H1 (cell line): ENCODE measurements at regions not wholly inside any gene's neighbourhood (a gene's known extent, or its start where the extent isn't known, plus 50 kb on each side); places are given as distances from the start of the nearest gene placed in this dataset.

Experiments
- CTCF ChIA-PET: fragments of 300-600 bp; sonication (Branson Sonifier 250); formaldehyde crosslinking; loops from one replicate; lab custom pipeline; 2021; ENCODE audit not compliant: partially characterized antibody; lab: Charles Lee
- POLR2A ChIA-PET: fragments of 300-600 bp; sonication (Branson Sonifier 250); formaldehyde crosslinking; loops from one replicate; lab custom pipeline; 2021; ENCODE audit warnings: inconsistent platforms; ENCODE audit not compliant: partially characterized antibody; lab: Charles Lee
- DNase-seq, 2 experiments: peaks; one replicate each; pipeline versions ENCODE4 v3.0.0 to v3.0.0-alpha.2; 2010 to 2022; ENCODE audit warnings: low spot score in 2 of 2, low read depth in 1 of 2, mixed read lengths in 1 of 2
- FAIRE-seq: peaks from 2 replicates; lab custom pipeline; 2011; peaks lifted over from hg19 to GRCh38; lab: Jason Lieb, UNC
- H2AFZ ChIP-seq: 2 replicates; pipeline ENCODE4 v1.8.1; 2012; ENCODE audit warnings: low read length, inconsistent platforms
- H2AK5ac ChIP-seq: 2 replicates; pipeline ENCODE4 v1.6.1; 2013; ENCODE audit warnings: low read depth, low read length
- H2BK120ac ChIP-seq: replicated peaks from 2 replicates; pipeline ENCODE3; 2013; ENCODE audit warnings: low read depth, low read length, inconsistent platforms
- H2BK12ac ChIP-seq: 2 replicates; pipeline ENCODE4 v1.6.1; 2013; ENCODE audit warnings: low read depth, low read length
- H2BK15ac ChIP-seq: 2 replicates; pipeline ENCODE4 v1.6.1; 2013; ENCODE audit warnings: low read length
- H2BK20ac ChIP-seq: 2 replicates; pipeline ENCODE4 v1.6.1; 2013; ENCODE audit warnings: low read length
- H2BK5ac ChIP-seq: 2 replicates; pipeline ENCODE4 v1.6.1; 2013; ENCODE audit warnings: low read depth, low read length
- H3K14ac ChIP-seq: 2 replicates; pipeline ENCODE4 v1.6.1; 2013; ENCODE audit warnings: inconsistent platforms; ENCODE audit not compliant: insufficient read length
- H3K18ac ChIP-seq: 2 replicates; pipeline ENCODE4 v1.6.1; 2013; ENCODE audit warnings: low read length; ENCODE audit errors: extremely low read depth
- H3K23ac ChIP-seq: 2 replicates; pipeline ENCODE4 v1.6.1; 2013; ENCODE audit warnings: inconsistent platforms; ENCODE audit not compliant: insufficient read length
- H3K23me2 ChIP-seq: 2 replicates; pipeline ENCODE4 v1.6.1; 2013; ENCODE audit warnings: low read depth, low read length
- H3K27ac ChIP-seq: 2 replicates; pipeline ENCODE4 v1.6.1; 2011; ENCODE audit warnings: low read depth, low read length, inconsistent platforms
- H3K27me3 ChIP-seq, 4 experiments: replicated peaks in 1 of 4; 1 replicate in 1 of 4; 2 replicates in 3 of 4; pipeline versions ENCODE4 v1.6.1 to v1.8.1; 2011 to 2013; ENCODE audit warnings: low read length in 3 of 4, mild to moderate bottlenecking in 3 of 4, inconsistent platforms in 2 of 4, mixed read lengths in 2 of 4, moderate library complexity in 1 of 4; ENCODE audit not compliant: control insufficient read depth in 3 of 4, insufficient read depth in 3 of 4; ENCODE audit errors: extremely low read depth in 1 of 4
- H3K36me3 ChIP-seq, 4 experiments: 2 replicates each; pipeline versions ENCODE4 v1.6.1 to v1.8.1; 2011 to 2013; ENCODE audit warnings: mild to moderate bottlenecking in 4 of 4, low read length in 3 of 4, moderate library complexity in 2 of 4, control low read depth in 1 of 4, inconsistent platforms in 1 of 4; ENCODE audit not compliant: insufficient read depth in 4 of 4, control insufficient read depth in 2 of 4
- H3K4ac ChIP-seq: replicated peaks from 2 replicates; pipeline ENCODE3; 2013; ENCODE audit warnings: low read length, low read depth, mixed read lengths, inconsistent platforms; ENCODE audit not compliant: insufficient read length
- H3K4me1 ChIP-seq, 4 experiments: replicated peaks in 1 of 4; 1 replicate in 1 of 4; 2 replicates in 3 of 4; pipeline versions ENCODE4 v1.6.1 to v1.8.1; 2011 to 2013; ENCODE audit warnings: low read length in 3 of 4, inconsistent platforms in 2 of 4, mixed read lengths in 1 of 4; ENCODE audit not compliant: insufficient read depth in 4 of 4, control insufficient read depth in 3 of 4
- H3K4me2 ChIP-seq, 2 experiments: 2 replicates each; pipeline versions ENCODE4 v1.6.1 to v1.8.1; 2011 to 2013; ENCODE audit warnings: low read depth in 2 of 2, low read length in 2 of 2, control low read depth in 1 of 2, inconsistent platforms in 1 of 2, mild to moderate bottlenecking in 1 of 2; ENCODE audit not compliant: insufficient read depth in 1 of 2
- H3K4me3 ChIP-seq, 4 experiments: fragments of 200-600, 300-600 bp in 1 of 4; sonication (generic), shearing (Covaris generic), sonication (Bioruptor Twin) in 1 of 4; 2 replicates each; pipeline versions ENCODE4 v1.5.1 to v1.8.1; 2011 to 2016; ENCODE audit warnings: low read length in 4 of 4, low read depth in 3 of 4, control low read depth in 2 of 4, inconsistent platforms in 2 of 4, mild to moderate bottlenecking in 2 of 4, mixed read lengths in 1 of 4, moderate library complexity in 1 of 4; ENCODE audit not compliant: insufficient read depth in 2 of 4; ENCODE audit errors: extremely low read depth in 1 of 4
- H3K56ac ChIP-seq: replicated peaks from 2 replicates; pipeline ENCODE3; 2013; ENCODE audit warnings: low read depth, mild to moderate bottlenecking, mixed read lengths, low read length, inconsistent platforms; ENCODE audit not compliant: insufficient read length
- H3K79me1 ChIP-seq: 2 replicates; pipeline ENCODE4 v1.6.1; 2013; ENCODE audit warnings: low read depth, low read length, control low read depth
- H3K79me2 ChIP-seq, 2 experiments: 2 replicates each; pipeline versions ENCODE4 v1.6.1 to v1.8.1; 2012 to 2013; ENCODE audit warnings: low read length in 2 of 2, mild to moderate bottlenecking in 2 of 2, inconsistent platforms in 1 of 2; ENCODE audit not compliant: insufficient read depth in 2 of 2, control insufficient read depth in 1 of 2
- H3K9ac ChIP-seq, 4 experiments: replicated peaks in 1 of 4; 1 replicate in 1 of 4; 2 replicates in 3 of 4; pipeline versions ENCODE4 v1.6.1 to v1.8.1; 2011 to 2013; ENCODE audit warnings: low read depth in 3 of 4, low read length in 3 of 4, control low read depth in 2 of 4, mild to moderate bottlenecking in 2 of 4, moderate library complexity in 2 of 4, inconsistent platforms in 1 of 4; ENCODE audit errors: extremely low read depth in 1 of 4
- H3K9me3 ChIP-seq, 2 experiments: 2 replicates each; pipeline versions ENCODE4 v1.6.1 to v1.8.1; 2012 to 2013; ENCODE audit warnings: mild to moderate bottlenecking in 2 of 2, moderate library complexity in 2 of 2, control low read depth in 1 of 2, inconsistent platforms in 1 of 2, low read depth in 1 of 2, low read length in 1 of 2, mixed read lengths in 1 of 2; ENCODE audit not compliant: insufficient read depth in 2 of 2
- H4K20me1 ChIP-seq, 2 experiments: replicated peaks in 1 of 2; 2 replicates each; pipeline versions ENCODE3 to v1.8.1; 2011 to 2013; ENCODE audit warnings: inconsistent platforms in 2 of 2, low read length in 2 of 2, mild to moderate bottlenecking in 1 of 2; ENCODE audit not compliant: insufficient read depth in 2 of 2, control insufficient read depth in 1 of 2
- H4K5ac ChIP-seq: 2 replicates; pipeline ENCODE4 v1.6.1; 2013; ENCODE audit warnings: low read length, low read depth, mixed read lengths, inconsistent platforms; ENCODE audit not compliant: insufficient read length
- H4K8ac ChIP-seq: 2 replicates; pipeline ENCODE4 v1.8.0; 2013; ENCODE audit warnings: mild to moderate bottlenecking, moderate library complexity, low read length, inconsistent platforms; ENCODE audit not compliant: insufficient read depth; ENCODE audit errors: extremely low read depth
- H4K91ac ChIP-seq: replicated peaks from 2 replicates; pipeline ENCODE3; 2013; ENCODE audit warnings: low read length, mixed read lengths, inconsistent platforms; ENCODE audit not compliant: insufficient read length
- BACH1 ChIP-seq: IDR thresholded peaks from 2 replicates; pipeline ENCODE4 v1.6.1; 2012; ENCODE audit warnings: low read length, improper control_type of control experiment
- BCL11A ChIP-seq, 2 experiments: IDR thresholded peaks; one replicate each; pipeline ENCODE4 v1.6.1; 2011; ENCODE audit warnings: low read depth in 2 of 2, low read length in 2 of 2, mild to moderate bottlenecking in 2 of 2
- CBX8 ChIP-seq: fragments of 300-800, 300-1000 bp; sonication (generic); IDR thresholded peaks from 2 replicates; pipeline ENCODE4 v1.7.1; 2016; ENCODE audit warnings: low read depth, low read length, borderline replicate concordance
- GTF2F1 ChIP-seq: IDR thresholded peaks from 2 replicates; pipeline ENCODE4 v1.6.1; 2012; ENCODE audit warnings: low read depth, low read length, improper control_type of control experiment, borderline replicate concordance
- KDM4A ChIP-seq: IDR thresholded peaks from one replicate; pipeline ENCODE4 v1.7.1; 2012; ENCODE audit warnings: low read depth, mild to moderate bottlenecking, moderate library complexity, low read length, inconsistent platforms; ENCODE audit not compliant: severe bottlenecking
- KDM5A ChIP-seq: fragments of 200-600 bp; IDR thresholded peaks from 2 replicates; pipeline ENCODE4 v1.7.1; 2012; ENCODE audit warnings: mild to moderate bottlenecking, low read length, inconsistent platforms, mixed read lengths
- NRF1 ChIP-seq: IDR thresholded peaks from 2 replicates; pipeline ENCODE4 v1.6.1; 2011; ENCODE audit warnings: mild to moderate bottlenecking, low read depth, low read length, improper control_type of control experiment
- SAP30 ChIP-seq: fragments of 300-600 bp; sonication (generic); IDR thresholded peaks from 2 replicates; pipeline ENCODE4 v1.7.1; 2012; ENCODE audit warnings: low read length, moderate library complexity, mild to moderate bottlenecking, inconsistent platforms; ENCODE audit not compliant: insufficient read depth, insufficient replicate concordance
- SP1 ChIP-seq: IDR thresholded peaks from 2 replicates; pipeline ENCODE4 v1.6.1; 2011; ENCODE audit warnings: low read depth, low read length
- SUZ12 ChIP-seq: fragments of 200-600 bp; sonication (generic); IDR thresholded peaks from 2 replicates; pipeline ENCODE4 v1.6.1; 2012; ENCODE audit warnings: mild to moderate bottlenecking, inconsistent platforms, low read length, moderate library complexity, mixed read lengths
- TCF12 ChIP-seq: IDR thresholded peaks from 2 replicates; pipeline ENCODE4 v1.6.1; 2011; ENCODE audit warnings: low read depth, mild to moderate bottlenecking, low read length
- ZNF274 ChIP-seq: IDR thresholded peaks from 2 replicates; pipeline ENCODE4 v1.7.0; 2012; ENCODE audit warnings: low read length, borderline replicate concordance; ENCODE audit errors: extremely low read depth
- WGBS, 2 experiments: shearing (Covaris generic) in 1 of 2; methylation state at CpG; one replicate each; pipeline versions ENCODE4 v1.1.6 to v1.1.7; 2013 to 2015; ENCODE audit warnings: low lambda C conversion rate in 2 of 2, mixed read lengths in 2 of 2, inconsistent platforms in 1 of 2, low coverage in 1 of 2, missing lambda C conversion rate in 1 of 2; ENCODE audit not compliant: insufficient replicate concordance in 2 of 2, insufficient coverage in 1 of 2, insufficient read length in 1 of 2; ENCODE audit errors: extremely low coverage in 1 of 2, missing lambda C conversion rate in 1 of 2; 5-methylcytosine and 5-hydroxymethylcytosine counted together
- TF ChIP-seq, protein P1 (sequence below): IDR thresholded peaks from 2 replicates; pipeline ENCODE4 v1.6.1; 2012; ENCODE audit warnings: inconsistent platforms
- TF ChIP-seq, protein P2 (sequence below): IDR thresholded peaks from 2 replicates; pipeline ENCODE4 v1.6.1; 2011; ENCODE audit warnings: low read length, improper control_type of control experiment

DNA sequence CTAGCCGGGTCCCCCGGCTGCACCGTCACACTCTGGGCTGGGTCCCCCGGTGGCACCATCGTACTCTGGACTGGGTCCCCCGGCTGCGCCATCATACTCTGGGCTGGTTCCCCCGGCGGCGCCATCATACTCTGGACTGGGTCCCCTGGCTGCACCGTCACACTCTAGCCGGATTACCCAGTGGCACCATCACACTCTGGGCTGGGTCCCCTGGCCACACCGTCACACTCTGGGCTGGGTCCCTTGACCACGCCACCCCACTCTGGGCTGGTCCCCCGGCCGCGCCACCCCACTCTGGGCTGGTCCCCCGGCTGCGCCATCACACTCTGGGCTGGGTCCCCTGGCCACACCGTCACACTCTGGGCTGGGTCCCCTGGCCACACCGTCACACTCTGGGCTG is 653.8 kb upstream of the ID2 start:
- no peak overlapping the region for H4K5ac ChIP-seq
- H3K4me3 ChIP-seq: no peak overlapping the region
- CTCF ChIA-PET: no interaction called here
- H2BK15ac ChIP-seq: no peak overlapping the region
- no peaks in the 10 kb centered on the region for H3K79me2 ChIP-seq
- no peak overlapping the region for H2AK5ac ChIP-seq
- H3K27me3 ChIP-seq: 0 out of 7 replicates have a peak, but pooled peaks cover 0 to 1% (median 0%) of the 10 kb centered on the region in 4 experiments
- H2AFZ ChIP-seq: no peak overlapping the region
- peaks cover 0 to 4% of the 10 kb centered on the region in 2 experiments; a peak in 1 of 4 replicates for H3K9me3 ChIP-seq
- H2BK5ac ChIP-seq: no peak overlapping the region
- H3K9ac ChIP-seq: no peak overlapping the region
- H4K8ac ChIP-seq: no peak overlapping the region; the same call in 1 of the 2 replicates
- no peaks in the 10 kb centered on the region for H4K20me1 ChIP-seq
- H3K18ac ChIP-seq: no peak overlapping the region
- no peak overlapping the region for H3K14ac ChIP-seq
- H3K27ac ChIP-seq: no peak overlapping the region
- H3K36me3 ChIP-seq: no peaks in the 10 kb centered on the region
- no peaks in the 10 kb centered on the region for H3K79me1 ChIP-seq
- no peak overlapping the region for H2BK12ac ChIP-seq
- H3K4me2 ChIP-seq: no peak overlapping the region
- no peak overlapping the region for H4K91ac ChIP-seq
- H2BK20ac ChIP-seq: no peak overlapping the region
- H3K23me2 ChIP-seq: no peaks in the 10 kb centered on the region
- H3K23ac ChIP-seq: no peak overlapping the region
- FAIRE-seq (no peak), DNase-seq (no peak)
- H3K56ac ChIP-seq: no peak overlapping the region
- POLR2A ChIA-PET: no interaction called here
- H2BK120ac ChIP-seq: no peak overlapping the region
- 96% methylated on average over 17 of the region's 21 CpGs; no CpG with 5 or more reads in 1 of the 2 experiments for WGBS, 2 experiments
- no peak overlapping the region for H3K4ac ChIP-seq
- H3K4me1 ChIP-seq: no peaks in the 10 kb centered on the region
- TF ChIP-seq, protein P1, sequence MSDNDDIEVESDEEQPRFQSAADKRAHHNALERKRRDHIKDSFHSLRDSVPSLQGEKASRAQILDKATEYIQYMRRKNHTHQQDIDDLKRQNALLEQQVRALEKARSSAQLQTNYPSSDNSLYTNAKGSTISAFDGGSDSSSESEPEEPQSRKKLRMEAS: no peak
- TF ChIP-seq GTF2F1: no peak
- TF ChIP-seq SAP30: no peak
- TF ChIP-seq SUZ12: no peak
- no peak for TF ChIP-seq SP1
- TF ChIP-seq TCF12: no peak
- no peak for TF ChIP-seq BCL11A (IDR thresholded peaks at IDR 0.05; ENCODE audit: low read depth in 2 of 2, low read length in 2 of 2)
- TF ChIP-seq ZNF274: no peak
- no peak for TF ChIP-seq KDM4A
- no peak for TF ChIP-seq BACH1
- TF ChIP-seq CBX8: no peak
- no peak for TF ChIP-seq NRF1
- TF ChIP-seq, protein P2, sequence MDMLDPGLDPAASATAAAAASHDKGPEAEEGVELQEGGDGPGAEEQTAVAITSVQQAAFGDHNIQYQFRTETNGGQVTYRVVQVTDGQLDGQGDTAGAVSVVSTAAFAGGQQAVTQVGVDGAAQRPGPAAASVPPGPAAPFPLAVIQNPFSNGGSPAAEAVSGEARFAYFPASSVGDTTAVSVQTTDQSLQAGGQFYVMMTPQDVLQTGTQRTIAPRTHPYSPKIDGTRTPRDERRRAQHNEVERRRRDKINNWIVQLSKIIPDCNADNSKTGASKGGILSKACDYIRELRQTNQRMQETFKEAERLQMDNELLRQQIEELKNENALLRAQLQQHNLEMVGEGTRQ: no peak
- TF ChIP-seq KDM5A: no peak
